GM12878 (cell line): ENCODE measurements at regions not wholly inside any gene's neighbourhood (a gene's known extent, or its start where the extent isn't known, plus 50 kb on each side); places are given as distances from the start of the nearest gene placed in this dataset.

Experiments used
- ASH2L ChIP-seq: fragments of 300-600, 200-600 bp; sonication (generic); IDR thresholded peaks from 2 replicates; pipeline ENCODE4 v1.6.1; 2017; ENCODE audit warnings: low read depth, mild to moderate bottlenecking, borderline replicate concordance
- CTCF ChIP-seq, 3 experiments: IDR thresholded peaks in 2 of 3; conservative IDR thresholded peaks in 1 of 3; 2 replicates each; pipeline ENCODE4 v1.5.1; 2011; ENCODE audit warnings: low read depth in 3 of 3, low read length in 3 of 3, mild to moderate bottlenecking in 3 of 3, control low read depth in 2 of 3, moderate library complexity in 2 of 3, inconsistent platforms in 1 of 3, mixed read lengths in 1 of 3; ENCODE audit not compliant: control insufficient read depth in 2 of 3, insufficient read depth in 1 of 3; ENCODE audit errors: extremely low read depth in 1 of 3
- EP300 ChIP-seq, 2 experiments: fragments of 150-350 bp in 1 of 2; IDR thresholded peaks; 2 replicates each; pipeline ENCODE4 v1.6.1; 2011 to 2012; ENCODE audit warnings: low read depth in 2 of 2, low read length in 2 of 2, borderline replicate concordance in 1 of 2, improper control_type of control experiment in 1 of 2, inconsistent platforms in 1 of 2; ENCODE audit not compliant: control insufficient read depth in 1 of 2
- EZH2 ChIP-seq: IDR thresholded peaks from 2 replicates; pipeline ENCODE4 v1.6.1; 2012; ENCODE audit warnings: low read depth, mild to moderate bottlenecking, control low read depth, inconsistent platforms, low read length, borderline replicate concordance; ENCODE audit not compliant: control insufficient read depth
- POLR2A ChIP-seq: IDR thresholded peaks from 2 replicates; pipeline ENCODE4 v1.6.1; 2011; ENCODE audit warnings: low read depth, mild to moderate bottlenecking, low read length
- POLR2AphosphoS5 ChIP-seq: IDR thresholded peaks from 2 replicates; pipeline ENCODE4 v1.6.1; 2011; ENCODE audit warnings: mild to moderate bottlenecking, low read length, inconsistent platforms
- SUZ12 ChIP-seq: fragments of 200-600 bp; sonication (generic); IDR thresholded peaks from one replicate; pipeline ENCODE4 v1.6.1; 2018; ENCODE audit warnings: antibody characterized with exemption, mild to moderate bottlenecking; ENCODE audit not compliant: unreplicated experiment
- TAF1 ChIP-seq: IDR thresholded peaks from 2 replicates; pipeline ENCODE4 v1.6.1; 2011; ENCODE audit warnings: mild to moderate bottlenecking, low read depth, low read length, borderline replicate concordance
- YBX1 ChIP-seq: fragments of 450-650 bp; IDR thresholded peaks from 2 replicates; pipeline ENCODE4 v1.6.1; 2016; ENCODE audit warnings: antibody characterized with exemption
- ZNF384 ChIP-seq: IDR thresholded peaks from 2 replicates; pipeline ENCODE4 v1.6.1; 2012; ENCODE audit warnings: low read depth, mild to moderate bottlenecking, low read length, improper control_type of control experiment, borderline replicate concordance

GRCh38 chr6:159331451-159331850, 162.3 kb downstream of the FNDC1 start:
- TF ChIP-seq CTCF (IDR thresholded peaks at IDR 0.05 in 2 of 3, conservative IDR thresholded peaks at IDR 0.05 in 1 of 3; ENCODE audit: control insufficient read depth in 2 of 3, extremely low read depth in 1 of 3, insufficient read depth in 1 of 3, low read depth in 3 of 3, low read length in 3 of 3): no peak
- TF ChIP-seq SUZ12: no peak
- TF ChIP-seq EP300 (IDR thresholded peaks at IDR 0.05; ENCODE audit: borderline replicate concordance in 1 of 2, control insufficient read depth in 1 of 2, low read depth in 2 of 2, low read length in 2 of 2): no peak
- no peak for TF ChIP-seq POLR2A
- TF ChIP-seq TAF1: no peak
- no peak for TF ChIP-seq POLR2AphosphoS5
- TF ChIP-seq ZNF384: no peak
- TF ChIP-seq EZH2: no peak
- TF ChIP-seq YBX1: no peak
- TF ChIP-seq ASH2L: no peak
